ENCODE measurements at regions not wholly inside any gene's neighbourhood (a gene's known extent, or its start where the extent isn't known, plus 50 kb on each side); places are given as distances from the start of the nearest gene placed in this dataset.

DNA sequence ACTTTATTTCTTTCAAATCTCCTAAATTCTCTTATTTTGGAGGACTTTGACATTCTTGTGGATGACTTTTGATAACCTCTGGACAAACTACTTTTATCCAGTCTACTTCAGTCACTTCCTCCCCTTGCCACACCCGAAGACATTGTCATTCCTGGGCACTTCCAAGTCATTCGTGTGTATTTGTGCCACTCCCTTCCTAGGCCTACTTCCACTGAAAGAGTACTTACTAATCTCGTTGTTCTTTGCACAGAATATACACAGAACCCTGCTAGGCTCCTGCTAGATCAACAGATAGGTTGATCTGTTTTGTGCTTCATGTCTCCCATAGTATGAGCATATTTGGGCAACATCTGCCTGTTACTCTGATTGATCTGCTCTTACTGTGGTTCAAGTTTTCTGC, 355.4 kb downstream of the HGF start:
- TF ChIP-seq, protein P1, sequence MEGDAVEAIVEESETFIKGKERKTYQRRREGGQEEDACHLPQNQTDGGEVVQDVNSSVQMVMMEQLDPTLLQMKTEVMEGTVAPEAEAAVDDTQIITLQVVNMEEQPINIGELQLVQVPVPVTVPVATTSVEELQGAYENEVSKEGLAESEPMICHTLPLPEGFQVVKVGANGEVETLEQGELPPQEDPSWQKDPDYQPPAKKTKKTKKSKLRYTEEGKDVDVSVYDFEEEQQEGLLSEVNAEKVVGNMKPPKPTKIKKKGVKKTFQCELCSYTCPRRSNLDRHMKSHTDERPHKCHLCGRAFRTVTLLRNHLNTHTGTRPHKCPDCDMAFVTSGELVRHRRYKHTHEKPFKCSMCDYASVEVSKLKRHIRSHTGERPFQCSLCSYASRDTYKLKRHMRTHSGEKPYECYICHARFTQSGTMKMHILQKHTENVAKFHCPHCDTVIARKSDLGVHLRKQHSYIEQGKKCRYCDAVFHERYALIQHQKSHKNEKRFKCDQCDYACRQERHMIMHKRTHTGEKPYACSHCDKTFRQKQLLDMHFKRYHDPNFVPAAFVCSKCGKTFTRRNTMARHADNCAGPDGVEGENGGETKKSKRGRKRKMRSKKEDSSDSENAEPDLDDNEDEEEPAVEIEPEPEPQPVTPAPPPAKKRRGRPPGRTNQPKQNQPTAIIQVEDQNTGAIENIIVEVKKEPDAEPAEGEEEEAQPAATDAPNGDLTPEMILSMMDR (IDR thresholded peaks at IDR 0.05): no peak
- no peak for TF ChIP-seq POLR2A (IDR thresholded peaks at IDR 0.05)

Data from adrenal gland (tissue), 5 donors.